ENCODE measurements at regions not wholly inside any gene's neighbourhood (a gene's known extent, or its start where the extent isn't known, plus 50 kb on each side); places are given as distances from the start of the nearest gene placed in this dataset.
A peak's percentile ranks its signal among the peaks of the same experiment; 100 is the strongest.

GRCh38 chr6:43990627-43991619 is 136.3 kb downstream of the MRPL14 start:
- H3K79me2 ChIP-seq (ENCODE audit: insufficient read depth) = no peaks in the 10 kb centered on the region
- H4K20me1 ChIP-seq (ENCODE audit: insufficient read depth) = no peaks in the 10 kb centered on the region
- 0 out of 2 replicates have a peak overlapping the region, but pooled peaks have one; percentile 16 for H3K9ac ChIP-seq
- peaks cover 17 to 68% of the 10 kb centered on the region in 2 experiments; a peak in 2 of 4 replicates for H3K4me1 ChIP-seq (ENCODE audit: control insufficient read depth in 1 of 2, insufficient read depth in 2 of 2, low read depth in 1 of 2, low read length in 1 of 2)
- peak overlapping the region in 1 of 2 experiments; percentile 98; a peak in 3 of 4 replicates for H3K27ac ChIP-seq (ENCODE audit: low read depth in 2 of 2, low read length in 1 of 2)
- H2AFZ ChIP-seq (ENCODE audit: low read depth) = no peak overlapping the region
- no peak overlapping the region for H3K4me3 ChIP-seq (ENCODE audit: low read depth in 2 of 2, low read length in 1 of 2)
- no peaks in the 10 kb centered on the region for H3K9me3 ChIP-seq
- CTCF ChIA-PET = interaction anchor here (0.6 to 4.9 kb wide), 18 partner anchors 10 to 221 kb away, joined by 3 to 33 read pairs (median 7); partner anchors contain the start of gene VEGFA
- no peaks in the 10 kb centered on the region for H3K36me3 ChIP-seq (replicated peaks in 1 of 2; ENCODE audit: control insufficient read depth in 1 of 2, insufficient read depth in 2 of 2, low read length in 1 of 2)
- H3F3A ChIP-seq (replicated peaks; ENCODE audit: insufficient read depth) = no peaks in the 10 kb centered on the region
- 86% methylated on average over 10 of the region's 18 CpGs for WGBS (ENCODE audit: low lambda C conversion rate)
- H3K4me2 ChIP-seq = no peak overlapping the region
- H3K27me3 ChIP-seq (ENCODE audit: insufficient read depth) = no peaks in the 10 kb centered on the region
- H3K9me2 ChIP-seq = no peaks in the 10 kb centered on the region
- peak; percentile 83 for DNase-seq
- POLR2A ChIA-PET = interaction anchor here (0.6 to 3.1 kb wide), 27 partner anchors 8 to 221 kb away, joined by 3 to 24 read pairs (median 5); partner anchors contain the start of gene VEGFA
- no peak; the same call in 1 of the 2 replicates for TF ChIP-seq NFIC (IDR thresholded peaks at IDR 0.05; ENCODE audit: borderline replicate concordance)
- TF ChIP-seq GATA2 (CRISPR knock-in tag; IDR thresholded peaks at IDR 0.05) = no peak
- no peak for TF ChIP-seq NRF1 (IDR thresholded peaks at IDR 0.05; ENCODE audit: low read depth, low read length)
- TF ChIP-seq RCOR1 (IDR thresholded peaks at IDR 0.05; ENCODE audit: low read length) = peak; percentile 30; the same call in 1 of the 2 replicates
- TF ChIP-seq ZBTB33 (IDR thresholded peaks at IDR 0.05; ENCODE audit: borderline replicate concordance, low read depth) = no peak
- no peak for TF ChIP-seq PBX3 (IDR thresholded peaks at IDR 0.05)
- peak; percentile 69; the same call in 1 of the 2 replicates for TF ChIP-seq USF2 (IDR thresholded peaks at IDR 0.05; ENCODE audit: borderline replicate concordance, low read depth, low read length)
- peak; percentile 87; the same call in 1 of the 2 replicates for TF ChIP-seq FOXJ3 (CRISPR knock-in tag; IDR thresholded peaks at IDR 0.05)
- TF ChIP-seq MXI1 (IDR thresholded peaks at IDR 0.05; ENCODE audit: low read depth, low read length) = peak; percentile 14; the same call in 1 of the 2 replicates
- TF ChIP-seq GABPA (IDR thresholded peaks at IDR 0.05; ENCODE audit: low read depth) = no peak
- TF ChIP-seq JUND (IDR thresholded peaks at IDR 0.05) = no peak
- 0 out of 2 replicates have a peak, but pooled peaks have one; percentile 12 for TF ChIP-seq SMC3 (IDR thresholded peaks at IDR 0.05; ENCODE audit: low read depth, low read length)
- TF ChIP-seq ELF1 (IDR thresholded peaks at IDR 0.05) = no peak
- peak; percentile 79 for TF ChIP-seq CHD2 (IDR thresholded peaks at IDR 0.05; ENCODE audit: low read length, partially characterized antibody)
- peak; percentile 22; the same call in 1 of the 2 replicates for TF ChIP-seq RAD21 (IDR thresholded peaks at IDR 0.05; ENCODE audit: low read length)
- no peak for TF ChIP-seq YY1 (IDR thresholded peaks at IDR 0.05; ENCODE audit: low read depth)
- no peak for TF ChIP-seq SIN3A (IDR thresholded peaks at IDR 0.05; ENCODE audit: borderline replicate concordance, low read depth, low read length)
- TF ChIP-seq USF1 (IDR thresholded peaks at IDR 0.05; ENCODE audit: borderline replicate concordance, low read depth) = peak; percentile 76; the same call in 1 of the 2 replicates
- TF ChIP-seq MAX (IDR thresholded peaks at IDR 0.05; ENCODE audit: low read depth) = no peak
- TF ChIP-seq POLR2AphosphoS5 (IDR thresholded peaks at IDR 0.05; ENCODE audit: low read depth, low read length) = no peak
- no peak for TF ChIP-seq RXRA (IDR thresholded peaks at IDR 0.05; ENCODE audit: borderline replicate concordance, low read depth)
- no peak for TF ChIP-seq REST (IDR thresholded peaks at IDR 0.05; ENCODE audit: low read depth, low read length)
- TF ChIP-seq RFX5 (IDR thresholded peaks at IDR 0.05; ENCODE audit: low read length) = no peak
- no peak for TF ChIP-seq MEF2A (IDR thresholded peaks at IDR 0.05; ENCODE audit: borderline replicate concordance, low read depth)

Measured in SK-N-SH (cell line).